ENCODE measurements at regions not wholly inside any gene's neighbourhood (a gene's known extent, or its start where the extent isn't known, plus 50 kb on each side); places are given as distances from the start of the nearest gene placed in this dataset.

DNA sequence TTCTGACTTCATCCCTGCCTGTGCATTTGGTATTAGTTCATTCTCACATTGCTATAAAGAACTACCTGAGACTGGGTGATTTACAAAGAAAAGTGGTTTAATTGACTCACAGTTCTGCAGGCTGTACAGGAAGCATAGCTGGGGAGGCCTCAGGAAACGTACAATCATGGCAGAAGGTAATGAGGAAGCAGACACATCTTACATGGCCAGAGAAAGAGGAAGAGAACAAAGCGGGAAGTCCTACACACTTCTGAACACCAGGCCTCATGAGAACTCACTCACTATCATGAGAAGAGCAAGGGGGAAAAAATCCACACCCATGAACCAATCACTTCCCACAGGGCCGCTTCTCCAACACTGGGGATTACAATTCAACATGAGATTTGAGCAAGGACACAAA, 303.9 kb downstream of the CBLN4 start:
- Mint-ChIP-seq H3K27me3 (no peaks in the 10 kb centered on the region), H3K4me3 (no peak overlapping the region), H3K27ac (no peak overlapping the region), H3K36me3 (no peaks in the 10 kb centered on the region), H3K9me3 (ENCODE audit: low read depth) (peaks cover 8% of the 10 kb centered on the region), H3K4me1 (no peaks in the 10 kb centered on the region)
- ATAC-seq, result no peak
- CTCF ChIA-PET, result no interaction called here
- DNase-seq, result no peak

DNA sequence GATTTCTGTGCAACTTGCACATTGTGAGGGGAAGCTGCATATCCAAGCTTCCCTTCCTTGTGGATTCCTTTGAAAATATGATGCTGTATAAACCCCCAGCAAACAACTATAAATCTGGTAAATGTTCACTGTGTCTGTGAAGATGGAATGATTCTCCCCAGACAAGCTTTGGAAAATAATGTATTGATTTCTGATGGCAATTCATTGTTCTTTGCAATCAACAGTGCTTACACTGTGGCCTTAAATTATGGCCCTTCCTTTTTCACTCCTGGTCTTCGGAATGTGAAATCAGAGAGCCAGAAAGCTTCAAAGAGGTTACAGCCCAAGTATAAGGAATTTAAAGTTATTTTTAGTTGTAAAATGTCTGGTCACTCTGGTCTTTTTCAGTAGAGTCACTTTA, 308.8 kb downstream of the CBLN4 start:
- CTCF ChIA-PET, result no interaction called here
- Mint-ChIP-seq H3K4me1 (no peaks in the 10 kb centered on the region), H3K9me3 (ENCODE audit: low read depth) (peaks cover 4% of the 10 kb centered on the region), H3K27me3 (no peaks in the 10 kb centered on the region), H3K27ac (no peak overlapping the region), H3K4me3 (no peak overlapping the region), H3K36me3 (no peaks in the 10 kb centered on the region)
- ATAC-seq (no peak), DNase-seq (no peak)

DNA sequence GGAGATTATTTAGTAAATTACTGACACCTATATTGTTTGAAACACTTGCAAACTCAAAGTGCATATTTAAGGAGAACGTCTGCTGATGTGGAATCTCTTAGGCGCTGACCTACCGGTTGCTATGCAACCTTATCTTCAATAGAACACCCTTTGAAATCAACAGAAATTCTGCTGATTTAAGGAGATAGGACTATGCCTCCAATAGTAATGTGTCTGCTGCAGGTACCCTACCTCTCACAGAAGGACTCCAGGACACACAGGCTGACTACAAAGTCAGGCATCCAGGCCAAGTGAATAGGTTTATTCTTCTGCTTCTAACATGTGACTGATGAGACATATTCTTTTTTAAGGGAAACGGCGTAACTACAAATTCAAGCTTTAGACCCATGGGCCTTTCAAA, 311.7 kb downstream of the CBLN4 start:
- Mint-ChIP-seq H3K4me1 (no peaks in the 10 kb centered on the region), H3K4me3 (no peak overlapping the region), H3K27ac (no peak overlapping the region), H3K36me3 (no peaks in the 10 kb centered on the region), H3K9me3 (ENCODE audit: low read depth) (peaks cover 3% of the 10 kb centered on the region), H3K27me3 (no peaks in the 10 kb centered on the region)
- CTCF ChIA-PET, result no interaction called here
- ATAC-seq (no peak), DNase-seq (no peak)

DNA sequence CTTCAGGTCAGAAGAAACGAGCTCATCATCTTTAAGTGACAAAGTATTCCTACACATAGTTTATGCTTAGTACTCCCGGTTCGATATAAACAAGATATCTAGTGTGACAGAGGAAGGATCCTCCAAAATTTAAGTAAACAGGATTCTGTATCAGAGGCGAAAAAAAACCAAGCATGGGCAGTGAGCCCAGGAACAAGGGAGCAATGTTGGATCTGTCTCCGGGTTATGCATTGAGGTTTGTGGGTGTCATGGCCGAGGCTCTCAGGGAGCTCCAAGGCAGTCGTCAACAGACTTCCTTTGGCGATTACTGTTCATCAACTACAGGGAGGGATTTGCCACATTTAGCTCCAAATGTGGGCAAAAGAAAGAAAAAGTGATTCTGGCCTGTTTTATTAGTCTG, 319.5 kb downstream of the CBLN4 start:
- H3K4me1 Mint-ChIP-seq, result no peaks in the 10 kb centered on the region
- H3K9me3 Mint-ChIP-seq (ENCODE audit: low read depth), result peaks cover 8% of the 10 kb centered on the region
- ATAC-seq, result no peak
- CTCF ChIA-PET, result no interaction called here
- H3K36me3 Mint-ChIP-seq, result no peaks in the 10 kb centered on the region
- H3K27me3 Mint-ChIP-seq, result no peaks in the 10 kb centered on the region
- no peak overlapping the region for H3K27ac Mint-ChIP-seq
- no peak for DNase-seq
- no peak overlapping the region for H3K4me3 Mint-ChIP-seq

DNA sequence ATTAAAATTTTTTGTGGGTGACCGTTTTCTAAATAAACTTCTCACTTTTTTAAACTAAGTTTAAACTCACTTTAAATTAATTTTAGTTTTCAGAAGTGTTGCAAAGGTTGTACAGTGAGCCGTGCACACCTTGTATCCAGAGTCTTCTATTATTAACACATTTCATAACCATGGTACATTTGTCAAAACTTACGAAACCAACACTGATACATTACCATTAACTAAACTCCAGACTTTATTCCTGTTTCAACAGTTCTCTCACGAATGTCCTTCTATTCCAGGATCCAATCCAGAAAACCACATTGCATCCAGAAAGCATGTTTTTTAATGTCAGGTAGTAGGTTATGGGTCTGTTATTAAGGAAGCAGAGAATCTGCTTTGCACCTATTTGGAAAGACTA, 319.9 kb downstream of the CBLN4 start:
- no peak overlapping the region for H3K27ac Mint-ChIP-seq
- no peaks in the 10 kb centered on the region for H3K27me3 Mint-ChIP-seq
- ATAC-seq (no peak), DNase-seq (no peak)
- H3K36me3 Mint-ChIP-seq, result no peaks in the 10 kb centered on the region
- no peak overlapping the region for H3K4me3 Mint-ChIP-seq
- CTCF ChIA-PET, result no interaction called here
- H3K9me3 Mint-ChIP-seq (ENCODE audit: low read depth), result peaks cover 8% of the 10 kb centered on the region
- no peaks in the 10 kb centered on the region for H3K4me1 Mint-ChIP-seq

DNA sequence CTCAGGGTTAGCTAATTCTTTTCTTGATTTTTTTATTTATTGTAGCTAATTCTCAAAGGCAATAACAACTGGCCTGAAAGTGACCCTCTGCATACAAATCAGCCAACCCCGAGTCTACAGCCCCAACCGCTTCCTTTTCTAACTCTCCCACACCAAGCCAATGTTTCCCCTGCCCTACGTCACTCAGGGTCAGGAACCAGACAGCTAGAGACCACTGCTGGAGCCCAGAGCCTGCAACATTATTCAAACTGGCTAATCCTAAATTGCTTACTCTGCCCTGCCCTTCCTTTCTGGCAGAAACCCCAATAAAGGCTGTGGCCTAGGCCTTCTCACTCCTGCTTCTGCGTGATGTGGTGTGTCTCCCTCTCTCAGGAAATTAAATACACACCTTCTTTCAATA, 320.7 kb downstream of the CBLN4 start:
- DNase-seq (no peak), ATAC-seq (no peak)
- Mint-ChIP-seq H3K4me3 (no peak overlapping the region), H3K36me3 (no peaks in the 10 kb centered on the region), H3K27me3 (no peaks in the 10 kb centered on the region), H3K27ac (no peak overlapping the region), H3K4me1 (no peaks in the 10 kb centered on the region), H3K9me3 (ENCODE audit: low read depth) (peaks cover 8% of the 10 kb centered on the region)
- CTCF ChIA-PET, result no interaction called here

DNA sequence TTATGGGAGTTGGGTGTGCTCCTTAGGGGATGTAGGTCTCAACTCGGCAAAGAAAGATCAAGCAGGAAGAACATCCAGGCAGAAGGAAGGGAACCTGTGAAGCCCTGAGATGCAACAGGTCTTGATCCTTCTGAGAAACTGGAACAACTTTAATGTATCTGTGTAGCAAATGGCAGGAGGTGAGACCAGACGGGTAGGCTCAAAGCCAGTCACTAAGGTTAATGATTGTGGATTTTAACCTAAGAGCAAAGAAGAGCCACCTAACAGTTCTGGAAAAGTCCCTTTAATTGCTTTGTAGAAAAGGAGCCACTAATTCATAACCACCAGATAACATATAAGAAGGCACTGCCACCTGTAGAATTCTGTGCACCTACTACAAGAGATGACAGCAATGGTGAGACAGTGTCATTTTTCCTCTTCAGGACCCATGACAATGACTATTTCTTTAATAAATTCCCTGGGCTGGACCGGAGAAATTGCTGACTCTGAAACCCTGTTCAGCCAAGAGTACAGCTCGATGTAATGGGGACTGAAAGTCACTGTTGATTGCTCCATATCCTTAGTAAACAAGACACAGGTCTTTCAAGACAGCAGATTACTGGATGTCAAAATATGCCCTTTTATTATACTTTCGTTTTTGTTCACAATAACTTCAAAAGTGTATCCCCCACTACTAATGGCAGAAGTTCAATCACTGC, 326.2 kb downstream of the CBLN4 start:
- no peaks in the 10 kb centered on the region for H3K4me1 Mint-ChIP-seq
- DNase-seq, result no peak
- H3K36me3 Mint-ChIP-seq, result no peaks in the 10 kb centered on the region
- H3K27me3 Mint-ChIP-seq, result no peaks in the 10 kb centered on the region
- ATAC-seq, result no peak
- no peaks in the 10 kb centered on the region for H3K9me3 Mint-ChIP-seq (ENCODE audit: low read depth)
- no peak overlapping the region for H3K27ac Mint-ChIP-seq
- H3K4me3 Mint-ChIP-seq, result no peak overlapping the region
- CTCF ChIA-PET, result no interaction called here

DNA sequence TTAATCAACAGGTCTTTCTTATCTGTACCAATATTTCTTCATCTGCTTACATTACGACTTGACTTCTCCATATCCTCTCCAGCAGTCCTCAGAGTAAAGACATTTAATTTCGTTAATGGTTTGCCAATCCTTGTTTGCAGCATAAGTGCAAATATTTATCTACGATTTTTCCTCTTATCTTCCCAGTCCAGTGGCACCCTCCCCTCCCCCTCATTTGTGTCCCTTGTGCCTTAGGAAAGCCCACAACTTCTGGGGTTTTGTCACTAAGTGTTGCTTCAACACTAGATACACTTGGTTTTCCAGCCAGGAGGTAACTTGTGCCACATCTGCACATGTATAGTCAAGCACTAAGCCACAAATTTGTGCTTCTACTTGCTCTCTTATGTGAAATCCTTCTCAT, 327.2 kb downstream of the CBLN4 start:
- H3K9me3 Mint-ChIP-seq (ENCODE audit: low read depth), result no peaks in the 10 kb centered on the region
- no peak overlapping the region for H3K4me3 Mint-ChIP-seq
- H3K27me3 Mint-ChIP-seq, result no peaks in the 10 kb centered on the region
- CTCF ChIA-PET, result no interaction called here
- H3K4me1 Mint-ChIP-seq, result no peaks in the 10 kb centered on the region
- no peaks in the 10 kb centered on the region for H3K36me3 Mint-ChIP-seq
- H3K27ac Mint-ChIP-seq, result no peak overlapping the region
- ATAC-seq, result no peak
- DNase-seq, result no peak

DNA sequence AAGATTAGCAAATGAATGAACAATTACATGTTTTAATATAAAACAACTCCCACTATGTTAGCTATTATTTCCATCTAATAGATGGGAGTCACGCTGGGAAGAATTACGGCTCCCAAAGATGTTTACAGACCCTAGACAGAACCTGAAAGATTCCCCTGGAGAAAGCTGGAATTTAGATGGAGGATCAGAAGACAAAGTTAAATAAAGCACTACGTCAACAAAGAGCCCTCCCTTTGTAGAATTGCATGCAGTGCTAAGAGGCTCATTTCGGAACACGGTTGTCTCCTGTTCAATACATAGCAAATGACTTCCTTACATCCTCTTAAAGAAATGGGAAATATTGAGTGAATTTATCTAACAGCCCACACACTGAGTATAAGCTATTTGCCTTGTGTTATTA, 328.3 kb downstream of the CBLN4 start:
- ATAC-seq, result no peak
- no peaks in the 10 kb centered on the region for H3K36me3 Mint-ChIP-seq
- no peaks in the 10 kb centered on the region for H3K9me3 Mint-ChIP-seq (ENCODE audit: low read depth)
- no peaks in the 10 kb centered on the region for H3K27me3 Mint-ChIP-seq
- DNase-seq, result no peak
- no peak overlapping the region for H3K27ac Mint-ChIP-seq
- CTCF ChIA-PET, result no interaction called here
- H3K4me3 Mint-ChIP-seq, result no peak overlapping the region
- no peaks in the 10 kb centered on the region for H3K4me1 Mint-ChIP-seq

DNA sequence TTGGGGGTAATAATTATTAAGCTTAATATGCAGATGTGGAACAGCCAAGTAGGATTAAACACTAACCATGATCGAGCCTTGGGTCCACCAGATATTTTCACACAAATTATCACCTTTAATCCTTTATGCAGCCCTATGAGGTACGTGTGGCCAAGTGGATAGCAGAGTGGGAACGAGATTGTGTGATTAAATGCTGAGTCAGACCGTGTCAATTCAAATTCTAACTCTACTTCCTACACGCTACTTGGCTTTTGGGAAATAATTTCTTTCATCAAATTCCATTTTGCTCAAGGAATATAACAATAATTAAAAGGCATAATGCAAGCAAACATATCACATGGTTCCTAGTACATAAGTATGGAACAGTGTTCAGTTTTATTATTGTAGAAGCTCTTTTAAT, 329.2 kb downstream of the CBLN4 start:
- CTCF ChIA-PET, result no interaction called here
- H3K4me1 Mint-ChIP-seq, result no peaks in the 10 kb centered on the region
- H3K9me3 Mint-ChIP-seq (ENCODE audit: low read depth), result no peaks in the 10 kb centered on the region
- DNase-seq (no peak), ATAC-seq (no peak)
- H3K27ac Mint-ChIP-seq, result no peak overlapping the region
- H3K4me3 Mint-ChIP-seq, result no peak overlapping the region
- H3K27me3 Mint-ChIP-seq, result no peaks in the 10 kb centered on the region
- no peaks in the 10 kb centered on the region for H3K36me3 Mint-ChIP-seq

DNA sequence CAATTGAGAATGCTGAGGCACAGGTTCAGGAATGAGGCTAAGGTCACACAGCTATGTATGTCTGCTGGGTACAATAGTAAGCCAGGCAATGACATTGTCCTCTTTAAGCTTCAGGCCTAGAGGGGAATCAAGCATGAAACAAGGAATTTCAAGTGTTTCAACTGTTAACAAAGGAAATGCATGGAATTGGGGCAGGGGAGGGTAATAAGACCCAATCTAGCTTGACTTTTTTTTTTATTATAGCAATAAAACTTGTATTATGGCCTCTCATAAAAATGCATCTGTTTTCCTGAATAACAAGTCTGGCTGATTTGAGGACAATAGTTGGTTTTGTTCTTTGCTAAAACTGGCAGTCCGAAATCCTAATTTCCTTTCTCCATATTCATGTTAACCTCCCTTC, 336.7 kb downstream of the CBLN4 start:
- DNase-seq (no peak), ATAC-seq (no peak)
- Mint-ChIP-seq H3K4me3 (no peak overlapping the region), H3K27me3 (no peaks in the 10 kb centered on the region), H3K9me3 (ENCODE audit: low read depth) (peaks cover 3% of the 10 kb centered on the region), H3K4me1 (no peaks in the 10 kb centered on the region), H3K27ac (no peak overlapping the region), H3K36me3 (no peaks in the 10 kb centered on the region)
- CTCF ChIA-PET, result no interaction called here

DNA sequence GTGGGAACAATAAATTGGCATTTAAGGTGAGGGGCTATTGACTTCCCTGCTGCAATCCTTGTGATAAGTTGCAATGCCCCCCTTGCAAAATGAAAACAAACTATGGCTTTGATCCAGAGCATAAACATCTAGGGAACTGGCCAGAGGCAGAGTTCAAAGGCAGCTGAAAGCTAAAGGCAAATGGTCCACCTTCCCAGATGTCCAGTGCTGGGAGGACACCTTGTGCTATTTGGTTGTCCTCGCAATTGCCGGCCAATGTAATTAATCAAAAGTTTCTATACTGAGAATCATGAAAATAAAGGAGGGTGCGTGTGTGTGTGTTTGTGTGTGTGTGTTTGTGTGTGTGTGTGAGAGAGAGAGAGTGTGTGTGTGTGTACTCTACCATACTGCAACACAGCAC, 337.4 kb downstream of the CBLN4 start:
- CTCF ChIA-PET, result no interaction called here
- Mint-ChIP-seq H3K4me1 (no peaks in the 10 kb centered on the region), H3K36me3 (no peaks in the 10 kb centered on the region), H3K27ac (no peak overlapping the region), H3K9me3 (ENCODE audit: low read depth) (peaks cover 3% of the 10 kb centered on the region), H3K4me3 (no peak overlapping the region), H3K27me3 (no peaks in the 10 kb centered on the region)
- ATAC-seq (no peak), DNase-seq (no peak)

DNA sequence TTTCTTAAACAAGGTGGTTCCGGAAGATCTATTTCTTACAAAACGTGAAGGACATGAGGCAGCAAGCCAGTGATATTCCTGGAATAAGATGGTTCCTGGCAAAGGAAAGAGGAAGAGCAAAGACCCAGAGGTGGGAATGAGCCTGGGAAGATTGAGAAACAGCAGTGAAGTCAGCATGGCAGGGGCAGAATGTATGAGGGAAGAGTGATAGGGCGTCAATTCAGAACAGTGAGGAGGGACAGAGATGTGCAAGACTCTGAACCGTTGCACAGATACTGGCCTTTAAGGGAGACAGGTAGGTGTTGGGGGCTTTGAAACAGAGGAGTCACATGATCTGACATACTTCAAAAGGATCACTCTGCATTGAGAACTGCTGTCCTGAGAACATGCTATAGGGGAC, 338.3 kb downstream of the CBLN4 start:
- H3K4me3 Mint-ChIP-seq, result no peak overlapping the region

DNA sequence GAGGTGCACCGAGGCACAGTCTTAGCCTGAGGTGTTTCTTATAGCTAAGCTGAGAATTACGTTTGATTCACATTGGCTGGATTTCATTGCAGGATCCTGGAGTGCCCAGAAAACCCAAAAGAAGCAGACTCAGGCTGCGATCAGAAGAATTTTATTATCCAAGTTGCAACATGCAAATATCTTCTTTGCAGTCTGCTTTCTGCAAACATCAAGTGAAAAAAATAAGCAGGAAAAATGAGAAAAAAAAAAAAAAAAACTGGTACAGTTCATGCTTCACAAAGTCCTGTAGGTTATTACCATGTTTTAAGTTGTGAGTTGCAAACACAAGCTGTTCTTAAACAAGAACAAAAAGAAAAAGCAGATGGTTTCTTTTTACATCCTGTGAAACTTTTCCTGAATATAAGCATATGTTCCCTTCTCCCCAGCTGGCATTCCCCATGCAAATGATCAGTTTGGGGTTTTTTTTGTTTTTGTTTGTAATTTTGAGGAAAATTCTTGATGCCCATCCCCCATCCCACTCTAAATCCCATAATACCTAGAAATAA, 349.0 kb downstream of the CBLN4 start:
- no peak overlapping the region for H3K4me3 Mint-ChIP-seq
- H3K4me1 Mint-ChIP-seq, result no peaks in the 10 kb centered on the region
- no peak for DNase-seq
- CTCF ChIA-PET, result no interaction called here
- peaks cover 11% of the 10 kb centered on the region for H3K9me3 Mint-ChIP-seq (ENCODE audit: low read depth)
- no peaks in the 10 kb centered on the region for H3K27me3 Mint-ChIP-seq
- H3K36me3 Mint-ChIP-seq, result no peaks in the 10 kb centered on the region
- ATAC-seq, result no peak
- H3K27ac Mint-ChIP-seq, result no peak overlapping the region

More for the DNA sequence above, 338.3 kb downstream of the CBLN4 start:
- DNase-seq (no peak), ATAC-seq (no peak)
- Mint-ChIP-seq H3K4me1 (no peaks in the 10 kb centered on the region), H3K27me3 (no peaks in the 10 kb centered on the region), H3K9me3 (ENCODE audit: low read depth) (peaks cover 3% of the 10 kb centered on the region), H3K36me3 (no peaks in the 10 kb centered on the region), H3K27ac (no peak overlapping the region)
- CTCF ChIA-PET, result no interaction called here
